Breast epithelium (tissue), 3 donors: ENCODE measurements at regions not wholly inside any gene's neighbourhood (a gene's known extent, or its start where the extent isn't known, plus 50 kb on each side); places are given as distances from the start of the nearest gene placed in this dataset.

Experiments used
- POLR2A ChIP-seq: fragments of 450-650 bp; IDR thresholded peaks from one replicate; pipeline ENCODE4 v1.6.1; 2016; ENCODE audit warnings: antibody characterized with exemption, mild to moderate bottlenecking, moderate library complexity
- TF ChIP-seq, protein P1 (sequence below), 3 donors: fragments of 450-650 bp; IDR thresholded peaks; one replicate each; pipeline ENCODE4 v1.5.1; 2016 to 2017; ENCODE audit warnings: antibody characterized with exemption in 3 of 3, mild to moderate bottlenecking in 3 of 3, moderate library complexity in 3 of 3

DNA sequence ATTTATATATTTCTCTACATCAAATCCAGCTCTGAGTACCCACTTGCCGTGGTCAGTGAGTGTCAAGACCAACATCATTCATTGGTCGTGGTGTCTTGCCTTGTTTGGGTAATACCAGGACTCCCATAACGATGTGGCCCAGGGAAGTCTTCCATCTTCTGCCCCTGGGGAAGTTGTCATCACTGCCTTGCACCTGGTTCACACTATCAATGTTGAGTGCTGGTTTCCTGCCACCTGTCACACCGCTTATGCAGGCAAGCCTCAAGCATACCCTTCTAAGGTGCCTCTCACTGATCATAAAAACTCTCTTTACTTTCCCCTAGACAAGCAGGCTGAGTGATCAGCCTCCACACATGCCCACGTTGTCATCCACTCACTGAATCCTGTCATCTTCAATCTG is 382.4 kb downstream of the KCTD12 start:
- TF ChIP-seq, protein P1, sequence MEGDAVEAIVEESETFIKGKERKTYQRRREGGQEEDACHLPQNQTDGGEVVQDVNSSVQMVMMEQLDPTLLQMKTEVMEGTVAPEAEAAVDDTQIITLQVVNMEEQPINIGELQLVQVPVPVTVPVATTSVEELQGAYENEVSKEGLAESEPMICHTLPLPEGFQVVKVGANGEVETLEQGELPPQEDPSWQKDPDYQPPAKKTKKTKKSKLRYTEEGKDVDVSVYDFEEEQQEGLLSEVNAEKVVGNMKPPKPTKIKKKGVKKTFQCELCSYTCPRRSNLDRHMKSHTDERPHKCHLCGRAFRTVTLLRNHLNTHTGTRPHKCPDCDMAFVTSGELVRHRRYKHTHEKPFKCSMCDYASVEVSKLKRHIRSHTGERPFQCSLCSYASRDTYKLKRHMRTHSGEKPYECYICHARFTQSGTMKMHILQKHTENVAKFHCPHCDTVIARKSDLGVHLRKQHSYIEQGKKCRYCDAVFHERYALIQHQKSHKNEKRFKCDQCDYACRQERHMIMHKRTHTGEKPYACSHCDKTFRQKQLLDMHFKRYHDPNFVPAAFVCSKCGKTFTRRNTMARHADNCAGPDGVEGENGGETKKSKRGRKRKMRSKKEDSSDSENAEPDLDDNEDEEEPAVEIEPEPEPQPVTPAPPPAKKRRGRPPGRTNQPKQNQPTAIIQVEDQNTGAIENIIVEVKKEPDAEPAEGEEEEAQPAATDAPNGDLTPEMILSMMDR (IDR thresholded peaks at IDR 0.05), result no peak
- TF ChIP-seq POLR2A, result no peak
